GM19023 (cell line): ENCODE measurements at regions not wholly inside any gene's neighbourhood (a gene's known extent, or its start where the extent isn't known, plus 50 kb on each side); places are given as distances from the start of the nearest gene placed in this dataset.

Experiments used
- ATAC-seq: cut with Tn5 transposase; IDR thresholded peaks from one replicate; pipeline ENCODE4 v1.9.1; 2021; ENCODE audit warnings: mild to moderate bottlenecking, moderate library complexity; ENCODE audit not compliant: unreplicated experiment

- ATAC-seq: no peak
Observed at GRCh38 chr2:180385601-180386201, 378.6 kb upstream of the CWC22 start.

- no peak for ATAC-seq
Observed at GRCh38 chr2:180376066-180376465, 369.0 kb upstream of the CWC22 start.

- ATAC-seq: no peak
Observed at GRCh38 chr2:180374502-180375281, 367.6 kb upstream of the CWC22 start.

GRCh38 chr2:180370511-180371205 is 363.6 kb upstream of the CWC22 start:
- ATAC-seq: no peak

- ATAC-seq: no peak
Observed at GRCh38 chr2:180368881-180369280, 361.8 kb upstream of the CWC22 start.

GRCh38 chr2:180367815-180368214 is 360.7 kb upstream of the CWC22 start:
- ATAC-seq: no peak

GRCh38 chr2:180366481-180366880 is 359.4 kb upstream of the CWC22 start:
- no peak for ATAC-seq

GRCh38 chr2:180364719-180365118 is 357.6 kb upstream of the CWC22 start:
- ATAC-seq: no peak

- ATAC-seq: peak; percentile 43
Observed at GRCh38 chr2:180360283-180360618, 353.2 kb upstream of the CWC22 start.

GRCh38 chr2:180359522-180360282 is 352.6 kb upstream of the CWC22 start:
- ATAC-seq: peak; percentile 95

GRCh38 chr2:180358458-180358857 is 351.4 kb upstream of the CWC22 start:
- no peak for ATAC-seq

- no peak for ATAC-seq
Observed at GRCh38 chr2:180356676-180357075, 349.6 kb upstream of the CWC22 start.

- ATAC-seq: no peak
Observed at GRCh38 chr2:180352620-180353019, 345.5 kb upstream of the CWC22 start.

- ATAC-seq: no peak
Observed at GRCh38 chr2:180349809-180350208, 342.7 kb upstream of the CWC22 start.

- no peak for ATAC-seq
Observed at GRCh38 chr2:180343528-180344345, 336.6 kb upstream of the CWC22 start.

- no peak for ATAC-seq
Observed at GRCh38 chr2:180337136-180337535, 330.0 kb upstream of the CWC22 start.

GRCh38 chr2:180336550-180336949 is 329.5 kb upstream of the CWC22 start:
- no peak for ATAC-seq

GRCh38 chr2:180334514-180334913 is 327.4 kb upstream of the CWC22 start:
- peak; percentile 95 for ATAC-seq

GRCh38 chr2:180328795-180329422 is 321.8 kb upstream of the CWC22 start:
- no peak for ATAC-seq

- ATAC-seq: no peak
Observed at GRCh38 chr2:180327185-180327584, 320.1 kb upstream of the CWC22 start.
